DOHH2 (cell line): ENCODE measurements at regions not wholly inside any gene's neighbourhood (a gene's known extent, or its start where the extent isn't known, plus 50 kb on each side); places are given as distances from the start of the nearest gene placed in this dataset.

Source experiments
- EZH2phosphoT487 ChIP-seq: fragments of 200-600 bp; sonication (generic); IDR thresholded peaks from 2 replicates; pipeline ENCODE4 v1.6.1; 2017; ENCODE audit warnings: borderline replicate concordance, mild to moderate bottlenecking, antibody characterized with exemption, low read length, moderate library complexity, mixed read lengths
- TF ChIP-seq, protein P1 (sequence below): fragments of 200-600 bp; sonication (generic); IDR thresholded peaks from one replicate; pipeline ENCODE4 v1.5.1; 2014; ENCODE audit warnings: antibody characterized with exemption, mild to moderate bottlenecking, low read depth, low read length; ENCODE audit not compliant: poor library complexity, severe bottlenecking

DNA sequence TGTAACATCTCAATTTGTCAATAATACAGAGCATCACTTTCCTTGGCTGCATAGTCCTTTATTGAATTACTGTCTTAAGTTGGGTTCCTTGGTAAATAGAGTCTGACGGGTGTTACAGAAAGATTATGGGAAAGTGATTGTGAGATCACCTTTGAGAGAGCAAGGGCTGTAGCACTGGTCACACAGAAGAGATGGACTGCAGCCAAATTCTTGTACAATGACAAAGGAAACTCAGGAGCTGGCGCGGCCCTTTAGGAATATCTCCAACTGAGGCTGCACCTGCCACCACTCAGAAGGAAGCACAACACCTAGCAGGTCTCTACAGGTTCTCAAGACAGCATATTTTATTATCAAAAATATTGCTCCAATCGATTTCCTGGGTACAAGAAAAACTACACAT, 350.0 kb upstream of the ISL1 start:
- TF ChIP-seq, protein P1, sequence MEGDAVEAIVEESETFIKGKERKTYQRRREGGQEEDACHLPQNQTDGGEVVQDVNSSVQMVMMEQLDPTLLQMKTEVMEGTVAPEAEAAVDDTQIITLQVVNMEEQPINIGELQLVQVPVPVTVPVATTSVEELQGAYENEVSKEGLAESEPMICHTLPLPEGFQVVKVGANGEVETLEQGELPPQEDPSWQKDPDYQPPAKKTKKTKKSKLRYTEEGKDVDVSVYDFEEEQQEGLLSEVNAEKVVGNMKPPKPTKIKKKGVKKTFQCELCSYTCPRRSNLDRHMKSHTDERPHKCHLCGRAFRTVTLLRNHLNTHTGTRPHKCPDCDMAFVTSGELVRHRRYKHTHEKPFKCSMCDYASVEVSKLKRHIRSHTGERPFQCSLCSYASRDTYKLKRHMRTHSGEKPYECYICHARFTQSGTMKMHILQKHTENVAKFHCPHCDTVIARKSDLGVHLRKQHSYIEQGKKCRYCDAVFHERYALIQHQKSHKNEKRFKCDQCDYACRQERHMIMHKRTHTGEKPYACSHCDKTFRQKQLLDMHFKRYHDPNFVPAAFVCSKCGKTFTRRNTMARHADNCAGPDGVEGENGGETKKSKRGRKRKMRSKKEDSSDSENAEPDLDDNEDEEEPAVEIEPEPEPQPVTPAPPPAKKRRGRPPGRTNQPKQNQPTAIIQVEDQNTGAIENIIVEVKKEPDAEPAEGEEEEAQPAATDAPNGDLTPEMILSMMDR: no peak
- no peak for TF ChIP-seq EZH2phosphoT487
